GM19372 (cell line): ENCODE measurements at regions not wholly inside any gene's neighbourhood (a gene's known extent, or its start where the extent isn't known, plus 50 kb on each side); places are given as distances from the start of the nearest gene placed in this dataset.
"Not testable (repeated sequence)": the region's sequence is repeated elsewhere in the genome, so short reads cannot be mapped to it uniquely, and the experiment has no call there.

Experiments
- ATAC-seq: cut with Tn5 transposase; IDR thresholded peaks from one replicate; pipeline ENCODE4 v1.9.1; 2021; ENCODE audit warnings: mild to moderate bottlenecking, low read depth, moderate library complexity; ENCODE audit not compliant: unreplicated experiment

DNA sequence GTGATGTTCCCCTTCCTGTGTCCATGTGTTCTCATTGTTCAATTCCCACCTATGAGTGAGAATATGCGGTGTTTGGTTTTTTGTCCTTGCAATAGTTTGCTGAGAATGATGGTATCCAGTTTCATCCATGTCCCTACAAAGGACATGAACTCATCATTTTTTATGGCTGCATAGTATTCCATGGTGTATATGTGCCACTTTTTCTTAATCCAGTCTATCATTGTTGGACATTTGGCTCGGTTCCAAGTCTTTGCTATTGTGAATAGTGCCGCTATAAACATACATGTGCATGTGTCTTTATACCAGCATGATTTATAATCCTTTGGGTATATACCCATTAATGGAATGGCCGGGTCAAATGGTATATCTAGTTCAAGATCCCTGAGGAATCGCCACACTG is 229.4 kb downstream of the HTR1A start:
- not testable (repeated sequence) for ATAC-seq

DNA sequence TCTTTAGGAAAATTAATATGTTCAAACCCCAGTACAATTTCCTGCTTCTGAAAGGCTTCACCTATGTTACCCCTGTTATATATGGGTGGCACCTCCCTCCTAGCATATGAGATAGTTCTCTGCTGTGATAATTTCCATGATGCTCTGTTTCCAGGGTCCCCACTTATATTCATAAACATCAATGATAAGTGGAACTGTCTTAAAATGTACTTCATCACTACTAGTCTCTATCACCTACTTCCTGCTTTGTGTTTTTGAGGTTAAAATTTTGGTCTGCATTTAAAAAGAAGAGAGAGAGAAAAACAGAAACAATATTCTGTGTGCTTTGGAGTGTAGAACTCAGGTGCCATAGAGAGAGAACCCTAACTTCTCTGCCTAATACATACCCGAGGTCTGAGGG is 234.7 kb downstream of the HTR1A start:
- no peak for ATAC-seq

- no peak for ATAC-seq
Observed at GRCh38 chr5:63726496-63726895, 235.7 kb downstream of the HTR1A start.

DNA sequence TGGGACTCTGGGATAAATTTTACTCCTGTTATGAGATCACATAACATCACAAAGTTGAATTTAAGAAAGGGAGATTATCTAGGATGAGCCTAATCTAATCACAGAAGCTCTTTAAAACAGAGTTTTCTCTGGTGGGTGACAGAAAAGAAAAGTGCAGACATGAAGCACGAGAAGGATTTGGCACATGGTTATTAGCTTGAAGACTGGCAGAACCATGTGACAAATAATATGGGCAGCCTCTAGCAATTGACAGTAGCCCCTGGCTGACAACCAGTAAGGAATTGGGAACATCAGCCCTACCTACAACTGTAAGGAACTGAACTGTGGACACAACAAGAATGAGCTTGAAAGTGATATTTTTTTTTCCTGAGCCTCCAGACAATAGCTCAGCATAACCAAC is 243.1 kb downstream of the HTR1A start:
- no peak for ATAC-seq

DNA sequence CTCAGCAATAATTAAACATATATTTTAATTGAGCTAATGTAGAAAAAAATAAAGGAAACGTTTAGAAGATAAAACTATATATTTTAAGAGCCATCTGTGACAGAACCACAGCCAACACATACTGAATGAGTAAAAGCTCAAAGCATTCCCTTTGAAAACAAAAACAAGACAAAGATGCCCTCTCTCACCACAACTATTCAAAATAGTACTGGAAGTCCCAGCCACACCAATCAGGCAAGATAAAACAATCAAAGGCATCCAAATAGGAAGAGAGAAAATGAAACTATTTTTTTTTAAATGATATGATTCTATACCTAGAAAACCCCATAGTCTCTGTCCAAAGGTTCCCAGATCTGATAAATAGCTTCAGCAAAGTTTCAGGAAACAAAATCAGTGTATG is 262.0 kb downstream of the HTR1A start:
- no peak for ATAC-seq

- ATAC-seq = no peak
Observed at GRCh38 chr5:63697811-63698210, 264.4 kb downstream of the HTR1A start.

GRCh38 chr5:63690546-63690945 is 271.7 kb downstream of the HTR1A start:
- no peak for ATAC-seq

DNA sequence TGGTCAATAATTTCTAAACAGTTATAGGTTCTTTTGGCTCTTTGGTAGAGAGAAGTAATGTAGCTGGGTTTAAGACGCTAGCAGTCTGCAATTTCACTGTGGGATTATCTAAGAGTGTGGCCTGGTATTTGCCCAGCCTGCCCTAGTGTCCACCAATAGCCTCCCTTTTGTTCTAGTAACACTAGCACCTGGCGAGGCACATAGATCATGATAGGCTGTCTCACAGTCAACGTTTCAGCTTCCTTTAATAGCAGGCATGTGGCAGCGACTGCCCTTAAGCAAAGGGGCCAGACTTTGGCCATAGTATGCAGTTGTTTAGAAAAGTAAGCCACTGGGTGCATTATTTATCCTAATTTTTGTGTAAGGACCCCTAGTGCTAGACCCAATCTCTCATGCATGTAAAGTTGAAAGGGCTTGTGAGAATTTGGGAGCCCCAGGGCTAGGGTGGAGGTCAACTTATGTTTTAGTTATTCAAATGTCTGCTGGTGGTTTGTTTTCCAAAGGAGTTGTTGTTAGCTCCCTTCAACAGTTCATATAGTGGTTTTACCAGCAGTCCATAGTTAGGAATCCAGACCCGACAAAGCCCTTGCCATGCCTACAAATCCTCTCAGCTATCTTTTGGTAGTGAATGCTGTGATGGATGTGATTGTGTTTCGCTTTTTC is 274.3 kb downstream of the HTR1A start:
- ATAC-seq = no peak

GRCh38 chr5:63686938-63687337 is 275.3 kb downstream of the HTR1A start:
- no peak for ATAC-seq

- ATAC-seq = no peak
Observed at GRCh38 chr5:63686181-63686580, 276.1 kb downstream of the HTR1A start.

GRCh38 chr5:63685454-63685853 is 276.8 kb downstream of the HTR1A start:
- no peak for ATAC-seq

DNA sequence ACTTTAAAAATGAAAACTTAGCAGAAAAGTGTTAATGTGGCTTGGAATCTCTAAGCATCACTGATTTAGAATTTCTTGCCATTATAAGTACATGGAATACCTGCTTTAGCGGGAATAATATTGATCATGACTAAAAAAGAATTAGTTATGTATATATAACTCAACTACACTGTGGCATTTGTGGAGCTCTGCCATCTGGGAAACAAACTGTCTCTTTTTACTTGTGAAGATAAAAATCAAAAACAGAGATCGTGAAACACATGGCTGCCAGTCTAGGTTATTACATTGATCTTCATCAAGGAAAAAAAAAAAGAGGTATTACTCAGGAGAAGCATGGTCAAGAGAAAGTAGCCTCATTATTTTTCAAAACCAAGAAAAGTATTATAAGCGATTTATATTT is 287.4 kb downstream of the HTR1A start:
- ATAC-seq = no peak

DNA sequence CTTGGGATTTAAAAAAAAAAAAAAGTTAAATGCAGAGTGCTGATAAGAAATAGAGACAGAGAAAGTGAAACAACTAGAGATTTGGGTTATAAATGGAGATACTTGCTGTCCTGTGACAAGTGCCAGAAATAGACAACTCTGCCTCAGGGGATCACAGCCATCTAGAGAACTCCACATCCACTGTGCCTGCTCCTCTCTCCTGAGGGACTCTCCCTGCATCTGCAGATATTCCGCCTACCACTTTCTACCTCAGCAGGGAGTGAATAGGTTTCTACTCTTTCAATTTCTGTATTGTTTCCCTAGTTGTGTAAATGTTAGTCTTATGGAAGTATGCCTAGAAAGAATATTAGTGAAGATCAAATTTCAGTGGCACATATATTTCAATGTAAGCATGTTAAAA is 307.2 kb downstream of the HTR1A start:
- no peak for ATAC-seq

GRCh38 chr5:63650581-63650980 is 311.7 kb downstream of the HTR1A start:
- ATAC-seq = no peak

GRCh38 chr5:63648376-63648775 is 313.9 kb downstream of the HTR1A start:
- no peak for ATAC-seq

DNA sequence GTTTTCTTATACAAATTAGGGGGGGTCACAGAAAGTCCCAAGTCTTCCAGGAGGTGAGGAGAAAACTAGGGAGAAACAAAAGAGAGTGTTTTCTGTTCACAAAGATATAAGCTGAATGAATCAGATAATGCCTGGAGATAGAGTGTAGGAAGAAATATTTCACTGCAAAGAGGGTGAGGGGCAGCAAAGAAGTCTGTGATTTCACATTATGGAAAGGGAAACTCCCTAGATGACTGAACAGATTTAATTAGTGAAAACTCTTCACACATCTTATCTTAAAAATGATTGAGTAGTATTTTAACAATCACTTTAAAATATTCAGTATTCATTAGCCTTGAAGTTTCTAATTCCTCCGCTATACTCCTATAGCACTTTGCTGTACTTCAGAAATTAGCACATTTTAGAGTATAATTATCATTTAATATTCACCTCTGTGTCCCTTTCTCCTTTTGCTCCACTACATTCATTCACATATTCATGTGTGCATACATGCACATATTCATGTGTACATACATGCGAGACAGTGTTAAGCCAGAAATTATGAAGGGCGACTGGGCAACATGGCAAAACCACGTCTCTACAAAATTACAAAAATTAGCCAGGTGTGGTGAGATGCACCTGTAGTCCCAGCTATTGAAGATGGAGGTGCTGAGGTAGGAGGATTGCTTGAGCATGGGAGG is 332.2 kb downstream of the HTR1A start:
- ATAC-seq = no peak

DNA sequence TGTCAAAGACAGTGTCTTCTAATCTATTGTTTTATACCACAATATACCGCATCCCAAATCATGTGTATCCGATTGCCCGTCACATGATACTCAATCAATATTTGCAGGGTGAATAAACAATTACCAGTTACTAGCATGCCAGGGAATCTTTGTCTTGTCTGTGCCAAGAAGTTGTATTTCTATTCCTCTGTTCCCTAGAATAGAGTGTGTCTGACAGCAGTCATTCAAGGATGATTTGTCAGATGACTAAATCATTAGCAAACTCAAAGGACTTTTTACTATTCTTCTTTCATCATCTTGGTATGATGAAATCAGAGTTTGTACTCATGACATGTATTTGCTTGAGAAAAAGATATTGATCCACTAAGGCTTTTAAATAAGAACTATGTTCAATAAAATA is 348.8 kb downstream of the HTR1A start:
- no peak for ATAC-seq

DNA sequence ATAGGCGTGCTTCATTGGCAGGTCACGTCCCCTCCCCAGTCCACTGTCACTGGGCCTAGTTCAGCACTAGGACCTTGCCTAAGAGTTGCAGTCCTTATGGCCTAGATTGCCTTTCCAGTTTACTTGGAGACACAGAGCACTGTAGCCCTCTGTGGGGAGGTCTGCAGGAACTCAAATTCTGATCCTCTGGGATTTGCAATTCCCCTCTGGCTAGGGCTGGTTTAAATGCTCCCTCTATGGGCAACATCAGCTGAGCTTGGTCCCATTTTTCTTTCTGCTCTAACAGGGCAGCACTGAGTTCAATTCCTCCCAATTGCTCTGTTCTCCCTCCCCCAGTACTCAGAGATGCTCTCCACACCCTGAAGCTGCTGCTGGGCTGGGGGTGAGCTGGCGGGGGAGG is 358.2 kb downstream of the HTR1A start:
- ATAC-seq = no peak

- ATAC-seq = no peak
Observed at GRCh38 chr5:63602971-63603370, 359.3 kb downstream of the HTR1A start.

GRCh38 chr5:63596254-63596653 is 366.0 kb downstream of the HTR1A start:
- ATAC-seq = no peak

DNA sequence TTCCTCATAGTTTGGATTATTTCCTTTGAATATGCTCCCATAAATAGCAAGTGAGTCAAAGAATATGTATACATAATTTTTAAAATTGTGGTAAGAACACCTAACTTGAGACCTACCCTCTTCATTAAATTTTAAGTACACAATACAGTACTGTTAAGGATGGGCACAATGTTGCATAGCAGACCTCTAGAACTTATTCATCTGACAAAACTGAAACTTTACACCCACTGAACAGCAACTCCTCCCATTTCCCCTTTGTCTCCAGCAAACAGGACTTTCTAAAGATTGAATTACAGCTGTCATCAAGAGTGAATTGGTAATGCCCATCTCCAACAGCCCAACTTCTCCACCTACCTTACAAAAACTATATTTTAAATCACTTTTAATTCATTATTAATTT is 388.9 kb downstream of the HTR1A start:
- no peak for ATAC-seq

- ATAC-seq = no peak
Observed at GRCh38 chr5:63572740-63573139, 389.5 kb downstream of the HTR1A start.
